ENCODE measurements at regions not wholly inside any gene's neighbourhood (a gene's known extent, or its start where the extent isn't known, plus 50 kb on each side); places are given as distances from the start of the nearest gene placed in this dataset.

GRCh38 chr20:23299673-23300050 is 50.9 kb upstream of the NXT1 start:
- no peak for DNase-seq
- Mint-ChIP-seq H3K4me3 (no peak overlapping the region), H3K4me1 (ENCODE audit: low read depth) (no peaks in the 10 kb centered on the region), H3K27me3 (no peaks in the 10 kb centered on the region), H3K36me3 (ENCODE audit: low read depth) (no peaks in the 10 kb centered on the region), H3K27ac (no peak overlapping the region), H3K9me3 (no peaks in the 10 kb centered on the region)
- POLR2A ChIA-PET = no interaction called here
- no peak for TF ChIP-seq CTCF (IDR thresholded peaks at IDR 0.05)
- CTCF ChIA-PET = no interaction called here
- intact Hi-C loops (cut with micrococcal nuclease) = no loop called here
- no peak for ATAC-seq

- Mint-ChIP-seq H3K27me3 (no peaks in the 10 kb centered on the region), H3K4me1 (ENCODE audit: low read depth) (no peaks in the 10 kb centered on the region), H3K4me3 (no peak overlapping the region), H3K27ac (no peak overlapping the region), H3K9me3 (no peaks in the 10 kb centered on the region), H3K36me3 (ENCODE audit: low read depth) (no peaks in the 10 kb centered on the region)
- CTCF ChIA-PET = no interaction called here
- DNase-seq = no peak
- intact Hi-C loops (cut with micrococcal nuclease) = no loop called here
- POLR2A ChIA-PET = interaction anchor here (0.6 kb wide), 1 partner anchor 15 kb away, joined by 3 read pairs; no protein-coding TSS in a partner anchor
- TF ChIP-seq CTCF (IDR thresholded peaks at IDR 0.05) = no peak
- no peak for ATAC-seq
Measured at GRCh38 chr20:23298926-23299672, 51.5 kb upstream of the NXT1 start.

- ChIA-PET CTCF (no interaction called here), POLR2A (interaction anchor here (0.6 kb wide), 1 partner anchor 15 kb away, joined by 3 read pairs; no protein-coding TSS in a partner anchor)
- intact Hi-C loops (cut with micrococcal nuclease) = no loop called here
- no peaks in the 10 kb centered on the region for H3K27me3 Mint-ChIP-seq
- no peak overlapping the region for H3K4me3 Mint-ChIP-seq
- no peaks in the 10 kb centered on the region for H3K36me3 Mint-ChIP-seq (ENCODE audit: low read depth)
- ATAC-seq = no peak
- no peaks in the 10 kb centered on the region for H3K9me3 Mint-ChIP-seq
- no peak overlapping the region for H3K27ac Mint-ChIP-seq
- TF ChIP-seq CTCF (IDR thresholded peaks at IDR 0.05) = no peak
- no peak for DNase-seq
- no peaks in the 10 kb centered on the region for H3K4me1 Mint-ChIP-seq (ENCODE audit: low read depth)
Measured at GRCh38 chr20:23298155-23298554, 52.4 kb upstream of the NXT1 start.

- H3K27ac Mint-ChIP-seq = no peak overlapping the region
- DNase-seq (no peak), ATAC-seq (no peak)
- no peak for TF ChIP-seq CTCF (IDR thresholded peaks at IDR 0.05)
- POLR2A ChIA-PET = no interaction called here
- intact Hi-C loops (cut with micrococcal nuclease) = no loop called here
- H3K4me1 Mint-ChIP-seq (ENCODE audit: low read depth) = no peaks in the 10 kb centered on the region
- CTCF ChIA-PET = no interaction called here
- H3K9me3 Mint-ChIP-seq = no peaks in the 10 kb centered on the region
- H3K36me3 Mint-ChIP-seq (ENCODE audit: low read depth) = no peaks in the 10 kb centered on the region
- no peak overlapping the region for H3K4me3 Mint-ChIP-seq
- no peaks in the 10 kb centered on the region for H3K27me3 Mint-ChIP-seq
Measured at GRCh38 chr20:23296841-23297701, 53.5 kb upstream of the NXT1 start.

GRCh38 chr20:23295934-23296333 is 54.7 kb upstream of the NXT1 start:
- no peaks in the 10 kb centered on the region for H3K4me1 Mint-ChIP-seq (ENCODE audit: low read depth)
- H3K27me3 Mint-ChIP-seq = peaks cover 2% of the 10 kb centered on the region
- ChIA-PET POLR2A (no interaction called here), CTCF (no interaction called here)
- no peak for TF ChIP-seq CTCF (IDR thresholded peaks at IDR 0.05)
- no peaks in the 10 kb centered on the region for H3K9me3 Mint-ChIP-seq
- no peak overlapping the region for H3K27ac Mint-ChIP-seq
- intact Hi-C loops (cut with micrococcal nuclease) = no loop called here
- ATAC-seq (no peak), DNase-seq (no peak)
- H3K36me3 Mint-ChIP-seq (ENCODE audit: low read depth) = no peaks in the 10 kb centered on the region
- no peak overlapping the region for H3K4me3 Mint-ChIP-seq

All from activated CD8-positive, alpha-beta T cell treated with anti-CD3 and anti-CD28 coated beads for 36 hours (primary cell).